HCEC 1CT (cell line): ENCODE measurements at regions not wholly inside any gene's neighbourhood (a gene's known extent, or its start where the extent isn't known, plus 50 kb on each side); places are given as distances from the start of the nearest gene placed in this dataset.
A peak's percentile ranks its signal among the peaks of the same experiment; 100 is the strongest.

Experiments
- DNase-seq: peaks from one replicate; pipeline ENCODE4 v3.0.0-alpha.2; 2017

- DNase-seq, result no peak
Measured at GRCh38 chr5:15080219-15080618, 208.6 kb upstream of the ANKH start.

GRCh38 chr5:15079566-15079965 is 208.0 kb upstream of the ANKH start:
- no peak for DNase-seq

GRCh38 chr5:15074651-15075050 is 203.1 kb upstream of the ANKH start:
- DNase-seq, result no peak

- no peak for DNase-seq
Measured at GRCh38 chr5:15073453-15073852, 201.9 kb upstream of the ANKH start.

GRCh38 chr5:15070907-15071306 is 199.3 kb upstream of the ANKH start:
- no peak for DNase-seq

- no peak for DNase-seq
Measured at GRCh38 chr5:15069407-15069905, 197.9 kb upstream of the ANKH start.

- no peak for DNase-seq
Measured at GRCh38 chr5:15065091-15065490, 193.5 kb upstream of the ANKH start.

GRCh38 chr5:15064396-15064795 is 192.8 kb upstream of the ANKH start:
- no peak for DNase-seq

GRCh38 chr5:15056988-15057592 is 185.5 kb upstream of the ANKH start:
- DNase-seq, result no peak

GRCh38 chr5:15044521-15044920 is 172.9 kb upstream of the ANKH start:
- DNase-seq, result no peak

GRCh38 chr5:15037247-15037908 is 165.8 kb upstream of the ANKH start:
- no peak for DNase-seq

GRCh38 chr5:15034379-15034778 is 162.8 kb upstream of the ANKH start:
- no peak for DNase-seq

GRCh38 chr5:15031180-15031579 is 159.6 kb upstream of the ANKH start:
- DNase-seq, result no peak

- DNase-seq, result no peak
Measured at GRCh38 chr5:15027764-15028163, 156.2 kb upstream of the ANKH start.

GRCh38 chr5:15026944-15027343 is 155.4 kb upstream of the ANKH start:
- no peak for DNase-seq

GRCh38 chr5:15026011-15026893 is 154.7 kb upstream of the ANKH start:
- peak; percentile 32 for DNase-seq

- no peak for DNase-seq
Measured at GRCh38 chr5:15023846-15024245, 152.3 kb upstream of the ANKH start.

GRCh38 chr5:15023266-15023665 is 151.7 kb upstream of the ANKH start:
- no peak for DNase-seq

- peak; percentile 13 for DNase-seq
Measured at GRCh38 chr5:15021266-15022046, 149.9 kb upstream of the ANKH start.

GRCh38 chr5:15020736-15021135 is 149.2 kb upstream of the ANKH start:
- DNase-seq, result no peak

- peak; percentile 38 for DNase-seq
Measured at GRCh38 chr5:15014809-15015208, 143.2 kb upstream of the ANKH start.

- DNase-seq, result peak; percentile 68
Measured at GRCh38 chr5:15013654-15014463, 142.3 kb upstream of the ANKH start.
